ENCODE measurements at regions not wholly inside any gene's neighbourhood (a gene's known extent, or its start where the extent isn't known, plus 50 kb on each side); places are given as distances from the start of the nearest gene placed in this dataset.

DNA sequence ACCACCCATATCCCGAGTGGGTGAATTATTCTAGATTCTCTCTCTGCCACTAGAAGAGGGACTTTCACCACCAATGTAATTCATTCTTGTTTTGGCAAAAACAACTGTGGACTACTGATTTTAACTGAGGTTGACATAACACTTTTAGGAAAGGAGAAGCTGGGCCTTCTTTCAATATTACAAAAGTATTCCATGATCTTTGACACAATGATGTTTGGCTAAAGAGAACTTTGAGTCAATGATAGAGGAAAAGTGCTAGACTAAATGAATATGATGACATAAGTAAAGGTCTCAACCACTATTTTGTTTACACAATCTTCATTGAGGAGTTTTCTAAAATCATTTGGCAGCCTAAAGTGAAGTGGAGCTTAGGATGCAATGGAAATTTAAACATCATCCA is 336.9 kb upstream of the PDE4D start:
- peaks cover 94% of the 10 kb centered on the region for H3K27me3 Mint-ChIP-seq (ENCODE audit: insufficient read depth, unreplicated experiment)
- TF ChIP-seq, protein P1, sequence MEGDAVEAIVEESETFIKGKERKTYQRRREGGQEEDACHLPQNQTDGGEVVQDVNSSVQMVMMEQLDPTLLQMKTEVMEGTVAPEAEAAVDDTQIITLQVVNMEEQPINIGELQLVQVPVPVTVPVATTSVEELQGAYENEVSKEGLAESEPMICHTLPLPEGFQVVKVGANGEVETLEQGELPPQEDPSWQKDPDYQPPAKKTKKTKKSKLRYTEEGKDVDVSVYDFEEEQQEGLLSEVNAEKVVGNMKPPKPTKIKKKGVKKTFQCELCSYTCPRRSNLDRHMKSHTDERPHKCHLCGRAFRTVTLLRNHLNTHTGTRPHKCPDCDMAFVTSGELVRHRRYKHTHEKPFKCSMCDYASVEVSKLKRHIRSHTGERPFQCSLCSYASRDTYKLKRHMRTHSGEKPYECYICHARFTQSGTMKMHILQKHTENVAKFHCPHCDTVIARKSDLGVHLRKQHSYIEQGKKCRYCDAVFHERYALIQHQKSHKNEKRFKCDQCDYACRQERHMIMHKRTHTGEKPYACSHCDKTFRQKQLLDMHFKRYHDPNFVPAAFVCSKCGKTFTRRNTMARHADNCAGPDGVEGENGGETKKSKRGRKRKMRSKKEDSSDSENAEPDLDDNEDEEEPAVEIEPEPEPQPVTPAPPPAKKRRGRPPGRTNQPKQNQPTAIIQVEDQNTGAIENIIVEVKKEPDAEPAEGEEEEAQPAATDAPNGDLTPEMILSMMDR (IDR thresholded peaks at IDR 0.05; ENCODE audit: unreplicated experiment): no peak
- no peaks in the 10 kb centered on the region for H3K9me3 Mint-ChIP-seq (ENCODE audit: unreplicated experiment)
- intact Hi-C loops (cut with micrococcal nuclease): no loop called here
- no peak overlapping the region for H3K4me3 Mint-ChIP-seq (ENCODE audit: unreplicated experiment)
- no TSS peak for BruUV-seq (replicated peaks)
- no peak overlapping the region for H3K27ac Mint-ChIP-seq (ENCODE audit: low read depth, unreplicated experiment)
- no peak for DNase-seq (ENCODE audit: unreplicated experiment)
- no peaks in the 10 kb centered on the region for H3K4me1 Mint-ChIP-seq (ENCODE audit: insufficient read depth, unreplicated experiment)
- H3K36me3 Mint-ChIP-seq (ENCODE audit: insufficient read depth, unreplicated experiment): no peaks in the 10 kb centered on the region
- POLR2A ChIA-PET: no interaction called here
- CTCF ChIA-PET: interaction anchor here (0.6 kb wide), 1 partner anchor 77 kb away, joined by 3 read pairs; no protein-coding TSS in a partner anchor

DNA sequence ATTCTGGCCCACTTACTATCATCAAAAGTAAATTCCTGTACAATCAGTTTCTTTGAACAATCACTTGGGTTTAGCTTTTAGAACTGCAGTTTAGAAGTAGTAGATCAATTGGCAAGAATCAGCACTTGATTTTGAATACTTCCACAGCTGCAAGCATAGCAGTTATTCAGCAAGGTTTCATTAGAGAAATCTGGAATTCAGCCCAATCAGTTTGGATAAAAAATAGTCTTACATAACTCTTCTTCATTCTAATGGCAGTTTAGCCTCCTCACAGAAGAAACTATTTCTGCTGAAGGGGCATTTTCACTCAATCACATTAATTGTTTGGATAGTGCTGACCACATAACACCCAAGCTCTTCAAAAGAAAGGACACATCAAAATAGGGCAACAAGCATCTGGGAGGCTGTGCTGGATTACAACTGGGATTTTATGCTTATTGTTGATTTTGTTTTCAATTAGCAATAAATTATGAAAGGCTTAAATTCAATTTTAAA is 336.2 kb upstream of the PDE4D start:
- no TSS peak for BruUV-seq (replicated peaks)
- no peaks in the 10 kb centered on the region for H3K4me1 Mint-ChIP-seq (ENCODE audit: insufficient read depth, unreplicated experiment)
- TF ChIP-seq, protein P1 (IDR thresholded peaks at IDR 0.05; ENCODE audit: unreplicated experiment): no peak
- no peak overlapping the region for H3K27ac Mint-ChIP-seq (ENCODE audit: low read depth, unreplicated experiment)
- ChIA-PET CTCF (interaction anchor here (0.6 to 0.8 kb wide), 2 partner anchors 16 to 29 kb away, joined by 3 read pairs; no protein-coding TSS in a partner anchor), POLR2A (no interaction called here)
- no peaks in the 10 kb centered on the region for H3K36me3 Mint-ChIP-seq (ENCODE audit: insufficient read depth, unreplicated experiment)
- DNase-seq (ENCODE audit: unreplicated experiment): no peak
- H3K4me3 Mint-ChIP-seq (ENCODE audit: unreplicated experiment): no peak overlapping the region
- intact Hi-C loops (cut with micrococcal nuclease): no loop called here
- H3K27me3 Mint-ChIP-seq (ENCODE audit: insufficient read depth, unreplicated experiment): peaks cover 92% of the 10 kb centered on the region
- H3K9me3 Mint-ChIP-seq (ENCODE audit: unreplicated experiment): no peaks in the 10 kb centered on the region

DNA sequence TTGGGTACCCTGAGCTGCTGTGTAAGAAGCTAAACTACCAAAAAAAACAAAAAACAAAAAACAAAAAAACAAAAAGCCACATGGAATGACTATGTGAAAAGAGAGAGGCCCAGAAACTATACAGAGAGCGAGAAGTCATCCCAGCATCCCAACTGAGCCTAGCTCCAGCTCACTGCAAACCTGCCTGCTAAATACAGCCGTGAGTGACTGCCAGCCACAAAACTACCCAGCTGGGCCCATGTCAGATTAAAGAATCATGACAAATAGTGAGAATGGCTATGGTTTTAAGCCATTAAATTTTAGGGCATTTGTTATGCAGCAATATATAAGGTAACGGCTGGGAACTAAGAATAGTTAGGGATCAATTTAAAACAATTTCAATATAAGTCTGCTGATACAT is 335.1 kb upstream of the PDE4D start:
- Mint-ChIP-seq H3K36me3 (ENCODE audit: insufficient read depth, unreplicated experiment) (no peaks in the 10 kb centered on the region), H3K9me3 (ENCODE audit: unreplicated experiment) (no peaks in the 10 kb centered on the region), H3K4me1 (ENCODE audit: insufficient read depth, unreplicated experiment) (no peaks in the 10 kb centered on the region), H3K27ac (ENCODE audit: low read depth, unreplicated experiment) (no peak overlapping the region), H3K27me3 (ENCODE audit: insufficient read depth, unreplicated experiment) (peaks cover 91% of the 10 kb centered on the region), H3K4me3 (ENCODE audit: unreplicated experiment) (no peak overlapping the region)
- no peak for DNase-seq (ENCODE audit: unreplicated experiment)
- intact Hi-C loops (cut with micrococcal nuclease): no loop called here
- TF ChIP-seq, protein P1 (IDR thresholded peaks at IDR 0.05; ENCODE audit: unreplicated experiment): no peak
- CTCF ChIA-PET: interaction anchor here (0.5 kb wide), 1 partner anchor 206 kb away, joined by 4 read pairs; no protein-coding TSS in a partner anchor
- POLR2A ChIA-PET: no interaction called here
- no TSS peak for BruUV-seq (replicated peaks)

DNA sequence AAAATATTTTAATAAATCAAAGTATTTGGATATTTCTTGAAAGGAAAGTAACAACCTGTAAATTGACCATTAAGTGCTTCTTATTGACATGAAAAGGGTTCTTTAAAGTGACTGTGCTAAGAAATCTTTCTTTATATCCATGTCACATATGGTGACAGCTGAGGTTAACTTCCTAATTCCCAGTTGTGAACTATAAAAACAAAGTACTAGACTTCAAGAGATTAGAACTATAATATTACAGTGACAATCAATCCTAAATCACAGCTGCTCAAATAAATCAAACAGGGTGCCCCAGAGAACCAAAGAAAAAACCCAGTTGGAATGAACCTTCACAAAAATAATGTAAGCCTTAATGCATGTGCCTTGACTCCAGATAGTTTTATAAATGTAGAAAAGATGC is 332.6 kb upstream of the PDE4D start:
- CTCF ChIA-PET: no interaction called here
- H3K27me3 Mint-ChIP-seq (ENCODE audit: insufficient read depth, unreplicated experiment): peaks cover 66% of the 10 kb centered on the region
- H3K4me1 Mint-ChIP-seq (ENCODE audit: insufficient read depth, unreplicated experiment): no peaks in the 10 kb centered on the region
- H3K36me3 Mint-ChIP-seq (ENCODE audit: insufficient read depth, unreplicated experiment): no peaks in the 10 kb centered on the region
- intact Hi-C loops (cut with micrococcal nuclease): no loop called here
- POLR2A ChIA-PET: interaction anchor here (0.6 kb wide), 1 partner anchor 49 kb away, joined by 3 read pairs; no protein-coding TSS in a partner anchor
- DNase-seq (ENCODE audit: unreplicated experiment): no peak
- no peak overlapping the region for H3K4me3 Mint-ChIP-seq (ENCODE audit: unreplicated experiment)
- BruUV-seq (replicated peaks): no TSS peak
- TF ChIP-seq, protein P1 (IDR thresholded peaks at IDR 0.05; ENCODE audit: unreplicated experiment): no peak
- no peak overlapping the region for H3K27ac Mint-ChIP-seq (ENCODE audit: low read depth, unreplicated experiment)
- H3K9me3 Mint-ChIP-seq (ENCODE audit: unreplicated experiment): no peaks in the 10 kb centered on the region

Measured in MCF 10A (cell line).